ENCODE measurements at regions not wholly inside any gene's neighbourhood (a gene's known extent, or its start where the extent isn't known, plus 50 kb on each side); places are given as distances from the start of the nearest gene placed in this dataset.

DNA sequence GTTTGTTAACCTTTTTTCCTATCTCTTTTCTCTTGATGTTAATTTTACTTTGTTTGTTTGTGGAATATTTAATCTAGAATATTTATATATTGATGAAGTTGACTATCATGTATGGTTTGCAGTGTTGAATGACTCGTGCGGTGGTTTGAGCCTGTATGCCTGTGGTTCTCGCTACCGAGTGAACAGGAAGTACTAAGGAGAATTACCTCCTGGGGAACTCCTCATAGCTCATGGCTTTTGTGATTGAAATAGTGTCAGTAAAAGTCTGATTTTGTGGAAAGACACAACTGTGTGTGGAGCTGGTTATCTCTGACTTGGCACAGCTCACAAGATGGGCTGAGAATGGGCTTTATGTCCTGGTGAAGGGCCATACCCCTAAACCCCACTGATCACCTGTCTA is 498.6 kb downstream of the GLRX3 start:
- Histone ChIP-seq H3K9me3 (no peaks in the 10 kb centered on the region), H3K4me3 (no peak overlapping the region), H3K36me3 (no peaks in the 10 kb centered on the region), H3K4me1 (no peaks in the 10 kb centered on the region), H3K27me3 (no peaks in the 10 kb centered on the region), H3K27ac (no peak overlapping the region)
- no peak for TF ChIP-seq POLR2A (IDR thresholded peaks at IDR 0.05)
- TF ChIP-seq, protein P1, sequence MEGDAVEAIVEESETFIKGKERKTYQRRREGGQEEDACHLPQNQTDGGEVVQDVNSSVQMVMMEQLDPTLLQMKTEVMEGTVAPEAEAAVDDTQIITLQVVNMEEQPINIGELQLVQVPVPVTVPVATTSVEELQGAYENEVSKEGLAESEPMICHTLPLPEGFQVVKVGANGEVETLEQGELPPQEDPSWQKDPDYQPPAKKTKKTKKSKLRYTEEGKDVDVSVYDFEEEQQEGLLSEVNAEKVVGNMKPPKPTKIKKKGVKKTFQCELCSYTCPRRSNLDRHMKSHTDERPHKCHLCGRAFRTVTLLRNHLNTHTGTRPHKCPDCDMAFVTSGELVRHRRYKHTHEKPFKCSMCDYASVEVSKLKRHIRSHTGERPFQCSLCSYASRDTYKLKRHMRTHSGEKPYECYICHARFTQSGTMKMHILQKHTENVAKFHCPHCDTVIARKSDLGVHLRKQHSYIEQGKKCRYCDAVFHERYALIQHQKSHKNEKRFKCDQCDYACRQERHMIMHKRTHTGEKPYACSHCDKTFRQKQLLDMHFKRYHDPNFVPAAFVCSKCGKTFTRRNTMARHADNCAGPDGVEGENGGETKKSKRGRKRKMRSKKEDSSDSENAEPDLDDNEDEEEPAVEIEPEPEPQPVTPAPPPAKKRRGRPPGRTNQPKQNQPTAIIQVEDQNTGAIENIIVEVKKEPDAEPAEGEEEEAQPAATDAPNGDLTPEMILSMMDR (IDR thresholded peaks at IDR 0.05) = no peak
- WGBS (ENCODE audit: insufficient coverage, low coverage, low lambda C conversion rate, missing lambda C conversion rate) = 25% methylated on average over 4 of the region's 4 CpGs
- DNase-seq (no peak), ATAC-seq (no peak)
- intact Hi-C loops (cut with DNase I) = no loop called here

GRCh38 chr10:130635528-130635927 is 499.3 kb downstream of the GLRX3 start:
- Histone ChIP-seq H3K4me1 (no peaks in the 10 kb centered on the region), H3K27me3 (no peaks in the 10 kb centered on the region), H3K9me3 (no peaks in the 10 kb centered on the region)

DNA sequence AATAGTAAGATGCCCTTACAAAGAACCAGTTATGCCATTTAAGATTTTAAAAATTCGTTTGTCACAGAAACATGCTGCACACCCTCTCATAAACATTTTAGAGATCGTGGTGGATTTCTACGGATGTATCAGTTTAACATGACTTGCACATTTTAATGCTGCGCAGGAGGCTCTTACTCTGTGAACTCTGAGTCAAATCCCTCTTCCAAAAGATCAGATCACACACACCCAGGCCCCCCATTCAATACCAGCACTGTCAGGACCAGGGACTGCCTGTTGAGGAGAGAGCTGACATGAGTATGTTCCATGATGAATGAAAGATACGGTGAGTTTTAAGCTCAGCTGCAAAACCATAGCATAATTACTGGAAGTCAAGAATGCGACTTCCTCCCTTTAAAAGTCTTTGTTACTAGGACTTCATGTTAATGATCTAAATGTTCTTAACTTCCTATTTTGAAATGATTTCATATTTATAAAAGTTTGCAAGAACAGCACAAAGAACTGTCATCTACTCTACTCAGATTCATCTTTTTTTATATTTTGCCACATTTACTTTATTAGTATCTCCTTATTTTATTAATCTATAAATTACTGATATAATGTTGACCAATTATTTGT is 500.2 kb downstream of the GLRX3 start:
- Histone ChIP-seq H3K27me3 (no peaks in the 10 kb centered on the region), H3K4me1 (no peaks in the 10 kb centered on the region), H3K36me3 (no peaks in the 10 kb centered on the region), H3K4me3 (no peak overlapping the region), H3K27ac (no peak overlapping the region), H3K9me3 (no peaks in the 10 kb centered on the region)
- DNase-seq (no peak), ATAC-seq (no peak)
- TF ChIP-seq POLR2A (IDR thresholded peaks at IDR 0.05) = no peak
- TF ChIP-seq, protein P1 (IDR thresholded peaks at IDR 0.05) = no peak
- WGBS (ENCODE audit: insufficient coverage, low coverage, low lambda C conversion rate, missing lambda C conversion rate) = 34% methylated on average over 6 of the region's 6 CpGs
- intact Hi-C loops (cut with DNase I) = no loop called here

More at GRCh38 chr10:130635528-130635927, 499.3 kb downstream of the GLRX3 start:
- intact Hi-C loops (cut with DNase I) = no loop called here
- no peak for ATAC-seq
- Histone ChIP-seq H3K36me3 (no peaks in the 10 kb centered on the region), H3K27ac (no peak overlapping the region), H3K4me3 (no peak overlapping the region)
- TF ChIP-seq, protein P1 (IDR thresholded peaks at IDR 0.05) = no peak
- no peak for TF ChIP-seq POLR2A (IDR thresholded peaks at IDR 0.05)
- DNase-seq = no peak
- 26% methylated on average over 5 of the region's 9 CpGs for WGBS (ENCODE audit: insufficient coverage, low coverage, low lambda C conversion rate, missing lambda C conversion rate)

- Histone ChIP-seq H3K4me1 (no peaks in the 10 kb centered on the region), H3K27ac (no peak overlapping the region), H3K36me3 (no peaks in the 10 kb centered on the region), H3K4me3 (no peak overlapping the region), H3K9me3 (no peaks in the 10 kb centered on the region), H3K27me3 (no peaks in the 10 kb centered on the region)
- intact Hi-C loops (cut with DNase I) = no loop called here
- ATAC-seq (peak in 1 of 4 donors; percentile 18), DNase-seq (no peak)
- TF ChIP-seq, protein P1 (IDR thresholded peaks at IDR 0.05) = no peak
- 20% methylated on average over 4 of the region's 4 CpGs for WGBS (ENCODE audit: insufficient coverage, low coverage, low lambda C conversion rate, missing lambda C conversion rate)
These were observed 501.0 kb downstream of the GLRX3 start for GRCh38 chr10:130637089-130637676.

Measured in right lobe of liver (tissue), 6 donors.